HG02938 (cell line): ENCODE measurements at regions not wholly inside any gene's neighbourhood (a gene's known extent, or its start where the extent isn't known, plus 50 kb on each side); places are given as distances from the start of the nearest gene placed in this dataset.

Experiments used
- ATAC-seq: cut with Tn5 transposase; IDR thresholded peaks from one replicate; pipeline ENCODE4 v1.9.1; 2021; ENCODE audit warnings: mild to moderate bottlenecking, moderate library complexity; ENCODE audit not compliant: unreplicated experiment

- no peak for ATAC-seq
These were observed 233.1 kb downstream of the NR4A2 start for GRCh38 chr2:156099382-156099781.

- ATAC-seq, result no peak
These were observed 234.0 kb downstream of the NR4A2 start for GRCh38 chr2:156098506-156098905.

- ATAC-seq, result no peak
These were observed 243.9 kb downstream of the NR4A2 start for GRCh38 chr2:156088587-156088986.

- no peak for ATAC-seq
These were observed 244.6 kb downstream of the NR4A2 start for GRCh38 chr2:156087875-156088274.

GRCh38 chr2:156083763-156084493 lies 248.6 kb downstream of the NR4A2 start:
- ATAC-seq, result no peak

- ATAC-seq, result no peak
These were observed 252.7 kb downstream of the NR4A2 start for GRCh38 chr2:156079845-156080244.

GRCh38 chr2:156077041-156077742 lies 255.3 kb downstream of the NR4A2 start:
- ATAC-seq, result no peak

- no peak for ATAC-seq
These were observed 266.6 kb downstream of the NR4A2 start for GRCh38 chr2:156065912-156066311.

- ATAC-seq, result no peak
These were observed 268.0 kb downstream of the NR4A2 start for GRCh38 chr2:156064540-156064939.

- ATAC-seq, result no peak
These were observed 274.9 kb downstream of the NR4A2 start for GRCh38 chr2:156057647-156058046.

GRCh38 chr2:156054983-156055382 lies 277.5 kb downstream of the NR4A2 start:
- ATAC-seq, result no peak

GRCh38 chr2:156046900-156047299 lies 285.6 kb downstream of the NR4A2 start:
- ATAC-seq, result no peak

- no peak for ATAC-seq
These were observed 289.6 kb downstream of the NR4A2 start for GRCh38 chr2:156042895-156043294.

GRCh38 chr2:156038021-156038420 lies 294.5 kb downstream of the NR4A2 start:
- no peak for ATAC-seq

GRCh38 chr2:156037482-156037881 lies 295.0 kb downstream of the NR4A2 start:
- ATAC-seq, result no peak

- ATAC-seq, result no peak
These were observed 301.4 kb downstream of the NR4A2 start for GRCh38 chr2:156031121-156031520.

- no peak for ATAC-seq
These were observed 309.2 kb downstream of the NR4A2 start for GRCh38 chr2:156023229-156023869.

- no peak for ATAC-seq
These were observed 311.1 kb downstream of the NR4A2 start for GRCh38 chr2:156021146-156022040.

- ATAC-seq, result no peak
These were observed 313.2 kb downstream of the NR4A2 start for GRCh38 chr2:156019341-156019740.

- no peak for ATAC-seq
These were observed 315.1 kb downstream of the NR4A2 start for GRCh38 chr2:156017341-156017885.

GRCh38 chr2:156009293-156009692 lies 323.2 kb downstream of the NR4A2 start:
- no peak for ATAC-seq
